ENCODE measurements at regions not wholly inside any gene's neighbourhood (a gene's known extent, or its start where the extent isn't known, plus 50 kb on each side); places are given as distances from the start of the nearest gene placed in this dataset.
"Not testable (repeated sequence)": the region's sequence is repeated elsewhere in the genome, so short reads cannot be mapped to it uniquely, and the experiment has no call there.

DNA sequence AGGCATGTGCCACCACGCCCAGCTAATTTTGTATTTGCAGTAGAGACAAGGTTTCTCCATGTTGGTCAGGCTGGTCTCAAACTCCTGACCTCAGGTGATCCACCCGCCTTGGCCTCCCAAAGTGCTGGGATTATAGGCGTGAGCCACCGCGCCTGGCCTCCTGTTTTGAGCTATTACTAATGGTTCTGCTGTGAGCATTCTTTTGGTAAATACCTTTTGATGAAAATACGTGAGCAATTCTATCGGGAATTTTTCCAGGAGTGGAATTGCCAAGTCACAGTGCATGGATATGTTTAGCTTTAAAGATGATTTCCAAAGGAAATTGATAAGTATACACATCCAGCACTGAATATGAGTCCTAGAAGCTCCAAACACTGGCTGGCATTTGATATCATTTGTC, 64.0 kb upstream of the HNF1B start:
- not testable (repeated sequence) for TF ChIP-seq FOXA1 (IDR thresholded peaks at IDR 0.05); TARDBP (IDR thresholded peaks at IDR 0.05); FOXM1 (IDR thresholded peaks at IDR 0.05; ENCODE audit: borderline replicate concordance)
